C4-2B (cell line): ENCODE measurements at regions not wholly inside any gene's neighbourhood (a gene's known extent, or its start where the extent isn't known, plus 50 kb on each side); places are given as distances from the start of the nearest gene placed in this dataset.
"Not testable (repeated sequence)": the region's sequence is repeated elsewhere in the genome, so short reads cannot be mapped to it uniquely, and the experiment has no call there.

ENCODE experiments used
- H3K27ac ChIP-seq: fragments of 450-650 bp; 2 replicates; pipeline ENCODE4 v1.5.1; 2017
- CTCF ChIP-seq: fragments of 450-650 bp; conservative IDR thresholded peaks from 2 replicates; pipeline ENCODE4 v1.5.1; 2017; ENCODE audit warnings: mild to moderate bottlenecking
- ZFX ChIP-seq: fragments of 450-650 bp; IDR thresholded peaks from 2 replicates; pipeline ENCODE4 v1.6.1; 2017

DNA sequence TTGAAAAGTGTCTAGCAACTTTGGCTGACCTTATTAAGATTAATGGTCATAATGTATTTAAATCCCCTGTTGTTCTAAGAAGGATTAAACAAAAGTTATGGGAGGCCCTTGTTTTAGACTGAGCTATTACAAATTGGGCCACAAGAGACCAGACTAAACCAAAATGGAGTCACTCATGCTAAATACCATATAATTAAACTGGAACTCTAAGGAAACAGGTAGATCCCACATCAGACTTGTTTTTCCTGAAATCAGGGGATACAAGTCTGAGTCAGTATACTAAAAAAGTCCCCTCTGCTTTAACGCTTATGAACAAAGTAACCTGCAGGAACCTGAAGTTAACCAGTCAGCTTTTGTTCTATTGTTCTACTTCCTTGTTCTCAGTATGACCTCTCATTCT is 305.9 kb upstream of the SGCG start:
- H3K27ac ChIP-seq = no peak overlapping the region
- TF ChIP-seq CTCF = no peak
- no peak for TF ChIP-seq ZFX

DNA sequence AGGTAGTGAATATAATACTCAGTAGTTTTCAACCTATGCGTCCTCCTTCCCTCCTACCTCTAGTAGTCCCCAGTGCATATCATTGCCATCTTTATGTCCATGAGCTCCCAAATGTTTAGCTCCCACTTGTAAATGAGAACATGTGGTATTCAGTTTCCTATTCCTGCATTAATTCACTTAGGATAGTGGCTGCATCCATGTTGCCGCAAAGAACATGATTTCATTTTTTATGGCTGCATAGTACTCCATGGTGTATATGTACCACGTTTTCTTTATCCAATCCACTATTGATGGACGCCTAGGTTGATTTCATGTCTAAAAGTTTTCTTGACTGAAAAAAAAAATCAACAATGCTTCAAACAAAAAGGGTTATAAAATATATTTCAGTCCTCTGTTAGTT is 303.4 kb upstream of the SGCG start:
- TF ChIP-seq ZFX (no peak), CTCF (no peak)
- no peak overlapping the region for H3K27ac ChIP-seq

- no peak for TF ChIP-seq CTCF
- TF ChIP-seq ZFX = no peak
- H3K27ac ChIP-seq = no peak overlapping the region
Measured at GRCh38 chr13:22880741-22881720, 299.7 kb upstream of the SGCG start.

DNA sequence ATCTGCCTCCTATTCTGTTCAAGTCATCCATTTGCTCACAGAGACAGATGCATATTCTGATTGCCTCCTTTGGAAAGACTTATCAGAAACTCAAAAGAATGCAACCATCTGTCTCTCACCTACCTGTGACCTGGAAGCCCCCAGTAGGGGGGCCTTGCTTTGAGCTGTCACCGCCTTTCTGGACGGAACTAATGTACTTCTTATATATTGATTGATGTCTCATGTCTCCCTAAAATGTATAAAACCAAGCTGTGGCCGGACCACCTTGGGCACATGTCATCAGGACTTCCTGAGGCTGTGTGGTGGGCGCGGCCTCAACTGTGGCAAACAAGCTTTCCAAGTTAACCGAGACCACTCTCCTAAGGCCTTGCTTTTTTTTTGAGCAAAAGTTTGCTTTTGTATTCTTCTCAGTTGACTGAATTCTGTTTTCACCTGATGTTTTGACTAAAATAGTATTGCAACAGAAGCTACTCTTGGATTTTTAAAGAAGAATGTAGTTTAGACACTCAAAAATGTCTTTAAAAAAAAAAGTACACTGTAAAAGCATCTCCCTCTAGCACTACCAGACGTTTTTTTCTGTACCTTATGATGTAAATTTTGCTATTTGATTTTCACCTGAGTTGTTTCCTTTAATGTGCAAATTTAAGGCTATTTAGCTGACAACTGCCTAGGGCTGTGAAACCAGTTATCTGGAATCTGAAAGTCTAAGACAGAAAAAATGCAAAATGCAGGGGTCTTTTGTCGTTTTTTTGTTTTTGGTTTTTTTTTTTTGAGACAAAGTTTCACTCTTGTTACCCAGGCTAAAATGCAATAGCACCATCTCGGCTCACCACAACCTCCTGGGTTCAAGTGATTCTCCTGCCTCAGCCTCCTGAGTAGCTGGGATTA is 298.8 kb upstream of the SGCG start:
- not testable (repeated sequence) for H3K27ac ChIP-seq

DNA sequence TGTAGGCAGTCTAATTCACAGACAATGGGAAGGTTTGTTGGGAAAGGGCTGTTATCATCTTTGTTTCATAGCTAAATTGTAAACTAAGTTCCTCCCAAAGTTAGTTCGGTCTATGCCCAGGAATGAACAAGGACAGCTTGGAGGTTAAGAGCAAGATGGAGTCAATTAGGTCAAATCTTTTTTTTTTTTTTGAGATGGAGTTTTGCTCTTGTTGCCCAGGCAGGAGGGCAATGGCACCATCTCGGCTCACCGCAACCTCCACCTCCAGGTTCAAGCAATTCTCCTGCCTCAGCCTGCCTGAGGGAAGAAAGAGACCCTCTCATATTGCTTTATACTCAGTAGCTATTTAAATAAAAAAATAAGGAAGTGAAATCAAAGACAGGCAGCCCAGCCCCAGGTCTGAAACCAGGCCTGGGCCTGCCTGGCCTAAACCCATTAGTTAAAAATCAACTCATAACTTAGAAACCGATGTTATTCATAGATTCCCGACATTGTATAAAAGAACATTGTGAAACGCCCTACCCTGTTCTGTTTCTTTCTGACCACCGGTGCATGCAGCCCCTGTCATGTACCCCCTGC is 297.4 kb upstream of the SGCG start:
- no peak overlapping the region for H3K27ac ChIP-seq
- TF ChIP-seq ZFX = no peak
- no peak for TF ChIP-seq CTCF

DNA sequence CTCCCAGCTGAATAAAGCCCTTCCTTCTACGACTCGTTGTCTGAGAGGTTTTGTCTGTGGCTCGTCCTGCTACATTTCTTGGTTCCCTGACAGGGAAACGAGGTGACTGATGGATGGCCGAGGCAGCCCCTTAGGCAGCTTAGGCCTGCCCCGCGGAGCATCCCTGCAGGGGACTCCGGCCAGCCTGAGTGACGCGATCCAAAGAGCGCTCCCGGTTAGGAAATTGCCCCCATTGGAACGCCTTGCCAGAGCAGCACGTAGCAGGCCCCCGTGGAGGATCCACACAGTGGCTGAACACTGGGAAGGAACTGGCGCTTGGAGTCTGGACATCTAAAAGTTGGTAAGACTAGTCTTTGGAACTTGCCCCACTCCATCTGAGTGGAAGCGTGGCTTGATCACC is 296.8 kb upstream of the SGCG start:
- TF ChIP-seq ZFX = no peak
- no peak for TF ChIP-seq CTCF
- no peak overlapping the region for H3K27ac ChIP-seq

GRCh38 chr13:22886061-22886460 is 294.7 kb upstream of the SGCG start:
- H3K27ac ChIP-seq = not testable (repeated sequence)

- not testable (repeated sequence) for H3K27ac ChIP-seq
Measured at GRCh38 chr13:22889376-22889775, 291.4 kb upstream of the SGCG start.
